ENCODE measurements at regions not wholly inside any gene's neighbourhood (a gene's known extent, or its start where the extent isn't known, plus 50 kb on each side); places are given as distances from the start of the nearest gene placed in this dataset.
"Not testable (repeated sequence)": the region's sequence is repeated elsewhere in the genome, so short reads cannot be mapped to it uniquely, and the experiment has no call there.

DNA sequence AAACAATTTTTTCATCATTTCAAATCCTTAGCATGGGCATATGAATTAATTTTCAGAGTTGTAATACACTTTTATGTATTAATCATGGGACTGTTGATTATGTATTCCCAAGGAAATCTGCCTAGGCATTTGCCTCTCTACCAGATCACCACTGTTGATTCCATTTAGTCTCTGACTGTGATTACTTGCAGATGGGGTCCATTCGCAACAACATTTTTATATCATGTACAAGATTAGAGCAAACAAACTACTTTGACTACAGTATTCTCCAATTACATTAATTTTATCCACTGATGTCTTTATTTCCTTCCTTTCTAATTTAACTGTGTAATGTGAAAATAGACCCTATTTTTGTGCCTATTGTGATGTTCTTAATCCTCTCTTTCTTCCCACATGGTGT is 831.4 kb upstream of the SLC35B3 start:
- intact Hi-C loops (cut with micrococcal nuclease): no loop called here
- H3K27me3 Mint-ChIP-seq (ENCODE audit: insufficient read depth): no peaks in the 10 kb centered on the region
- peaks cover 5% of the 10 kb centered on the region for H3K9me3 Mint-ChIP-seq
- no peak overlapping the region for H3K4me3 Mint-ChIP-seq
- no peak overlapping the region for H3K27ac Mint-ChIP-seq
- no peaks in the 10 kb centered on the region for H3K4me1 Mint-ChIP-seq (ENCODE audit: low read depth)
- no peaks in the 10 kb centered on the region for H3K36me3 Mint-ChIP-seq (ENCODE audit: low read depth)
- no peak for DNase-seq (ENCODE audit: low spot score)

GRCh38 chr6:9257215-9257614 is 821.9 kb upstream of the SLC35B3 start:
- Mint-ChIP-seq H3K9me3 (peaks cover 7% of the 10 kb centered on the region), H3K4me1 (ENCODE audit: low read depth) (no peaks in the 10 kb centered on the region), H3K27me3 (ENCODE audit: insufficient read depth) (no peaks in the 10 kb centered on the region), H3K36me3 (ENCODE audit: low read depth) (no peaks in the 10 kb centered on the region), H3K4me3 (no peak overlapping the region), H3K27ac (no peak overlapping the region)
- intact Hi-C loops (cut with micrococcal nuclease): no loop called here
- DNase-seq (ENCODE audit: low spot score): no peak

GRCh38 chr6:9254251-9254650 is 818.9 kb upstream of the SLC35B3 start:
- H3K9me3 Mint-ChIP-seq: no peaks in the 10 kb centered on the region
- H3K36me3 Mint-ChIP-seq (ENCODE audit: low read depth): no peaks in the 10 kb centered on the region
- H3K27ac Mint-ChIP-seq: no peak overlapping the region
- no peaks in the 10 kb centered on the region for H3K27me3 Mint-ChIP-seq (ENCODE audit: insufficient read depth)
- no peak overlapping the region for H3K4me3 Mint-ChIP-seq
- DNase-seq (ENCODE audit: low spot score): no peak
- H3K4me1 Mint-ChIP-seq (ENCODE audit: low read depth): no peaks in the 10 kb centered on the region
- intact Hi-C loops (cut with micrococcal nuclease): no loop called here

GRCh38 chr6:9252799-9253198 is 817.5 kb upstream of the SLC35B3 start:
- intact Hi-C loops (cut with micrococcal nuclease): no loop called here
- no peak overlapping the region for H3K4me3 Mint-ChIP-seq
- no peak for DNase-seq (ENCODE audit: low spot score)

GRCh38 chr6:9250852-9251251 is 815.5 kb upstream of the SLC35B3 start:
- no peak for DNase-seq (ENCODE audit: low spot score)
- Mint-ChIP-seq H3K36me3 (ENCODE audit: low read depth) (no peaks in the 10 kb centered on the region), H3K27me3 (ENCODE audit: insufficient read depth) (no peaks in the 10 kb centered on the region), H3K4me3 (no peak overlapping the region), H3K9me3 (no peaks in the 10 kb centered on the region), H3K27ac (no peak overlapping the region), H3K4me1 (ENCODE audit: low read depth) (no peaks in the 10 kb centered on the region)
- intact Hi-C loops (cut with micrococcal nuclease): no loop called here

More at GRCh38 chr6:9252799-9253198, 817.5 kb upstream of the SLC35B3 start:
- no peaks in the 10 kb centered on the region for H3K9me3 Mint-ChIP-seq
- no peaks in the 10 kb centered on the region for H3K27me3 Mint-ChIP-seq (ENCODE audit: insufficient read depth)
- no peaks in the 10 kb centered on the region for H3K36me3 Mint-ChIP-seq (ENCODE audit: low read depth)
- no peak overlapping the region for H3K27ac Mint-ChIP-seq
- no peaks in the 10 kb centered on the region for H3K4me1 Mint-ChIP-seq (ENCODE audit: low read depth)

GRCh38 chr6:9248133-9248532 is 812.8 kb upstream of the SLC35B3 start:
- Mint-ChIP-seq H3K4me3 (no peak overlapping the region), H3K4me1 (ENCODE audit: low read depth) (no peaks in the 10 kb centered on the region), H3K36me3 (ENCODE audit: low read depth) (no peaks in the 10 kb centered on the region), H3K27ac (no peak overlapping the region), H3K9me3 (no peaks in the 10 kb centered on the region), H3K27me3 (ENCODE audit: insufficient read depth) (no peaks in the 10 kb centered on the region)
- no peak for DNase-seq (ENCODE audit: low spot score)
- intact Hi-C loops (cut with micrococcal nuclease): no loop called here

- intact Hi-C loops (cut with micrococcal nuclease): no loop called here
- DNase-seq (ENCODE audit: low spot score): no peak
- no peaks in the 10 kb centered on the region for H3K4me1 Mint-ChIP-seq (ENCODE audit: low read depth)
- H3K27me3 Mint-ChIP-seq (ENCODE audit: insufficient read depth): no peaks in the 10 kb centered on the region
- no peaks in the 10 kb centered on the region for H3K36me3 Mint-ChIP-seq (ENCODE audit: low read depth)
- no peak overlapping the region for H3K4me3 Mint-ChIP-seq
- peaks cover 7% of the 10 kb centered on the region for H3K9me3 Mint-ChIP-seq
- H3K27ac Mint-ChIP-seq: no peak overlapping the region
Observed at GRCh38 chr6:9240861-9241260, 805.5 kb upstream of the SLC35B3 start.

DNA sequence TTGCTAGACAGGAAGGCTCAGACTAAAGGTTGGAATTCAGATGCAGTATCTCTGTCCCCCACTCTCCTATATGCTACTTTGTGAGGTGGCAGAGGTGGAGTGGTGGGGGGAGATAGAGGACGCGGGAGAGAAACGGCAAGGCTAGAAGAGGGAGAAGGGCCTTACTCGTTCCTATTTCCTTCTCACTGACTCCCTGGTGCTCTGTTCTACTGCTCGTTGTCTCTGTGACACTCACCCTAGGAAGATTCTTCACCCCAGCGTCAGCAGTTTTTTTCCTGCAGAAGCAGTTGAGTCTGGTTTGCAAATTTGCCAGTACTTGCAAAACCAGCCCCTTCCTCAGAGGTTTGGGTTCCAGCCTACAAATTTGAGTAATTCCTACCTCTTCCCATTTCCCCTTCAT is 801.1 kb upstream of the SLC35B3 start:
- H3K4me3 Mint-ChIP-seq: no peak overlapping the region
- intact Hi-C loops (cut with micrococcal nuclease): no loop called here
- H3K36me3 Mint-ChIP-seq (ENCODE audit: low read depth): no peaks in the 10 kb centered on the region
- H3K27me3 Mint-ChIP-seq (ENCODE audit: insufficient read depth): no peaks in the 10 kb centered on the region
- H3K4me1 Mint-ChIP-seq (ENCODE audit: low read depth): no peaks in the 10 kb centered on the region
- no peak overlapping the region for H3K27ac Mint-ChIP-seq
- DNase-seq (ENCODE audit: low spot score): no peak
- H3K9me3 Mint-ChIP-seq: peaks cover 4% of the 10 kb centered on the region

DNA sequence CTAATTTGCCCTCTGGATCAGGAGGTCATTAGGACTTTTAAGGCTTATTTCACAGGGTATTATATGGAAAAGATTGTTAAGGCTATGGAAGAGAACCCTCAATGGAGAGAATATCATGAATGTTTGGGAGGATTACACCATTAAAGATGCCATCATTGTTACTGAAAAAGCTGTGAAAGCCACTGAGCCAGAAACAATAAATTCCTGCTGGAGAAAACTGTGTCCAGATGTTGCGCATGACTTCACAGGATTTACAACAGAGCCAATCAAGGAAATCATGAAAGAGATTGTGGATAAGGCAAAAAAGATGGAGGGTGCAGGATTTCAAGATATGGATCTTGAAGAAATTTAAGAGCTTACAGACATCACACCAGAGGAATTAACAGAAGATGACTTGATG is 798.3 kb upstream of the SLC35B3 start:
- intact Hi-C loops (cut with micrococcal nuclease): no loop called here
- H3K4me1 Mint-ChIP-seq (ENCODE audit: low read depth): no peaks in the 10 kb centered on the region

DNA sequence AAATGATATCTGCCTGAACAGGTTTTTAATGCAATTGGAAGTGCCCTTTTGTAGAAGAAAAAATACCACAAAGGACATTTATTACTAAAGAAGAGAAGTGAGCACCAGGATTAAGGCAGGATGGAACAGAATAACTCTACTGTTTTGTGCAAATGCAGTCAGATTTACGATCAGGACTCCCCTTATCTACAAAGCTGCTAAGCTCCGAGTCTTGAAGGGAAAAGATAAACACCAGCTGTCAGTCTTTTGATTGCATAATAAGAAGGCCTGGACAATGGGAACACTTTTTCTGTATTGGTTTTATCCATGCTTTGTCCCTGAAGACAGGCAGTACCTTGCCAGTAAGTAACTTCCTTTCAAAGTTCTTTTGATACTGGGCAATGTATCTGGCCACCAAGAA is 797.9 kb upstream of the SLC35B3 start:
- no peaks in the 10 kb centered on the region for H3K4me1 Mint-ChIP-seq (ENCODE audit: low read depth)
- H3K27ac Mint-ChIP-seq: no peak overlapping the region
- H3K4me3 Mint-ChIP-seq: no peak overlapping the region
- DNase-seq (ENCODE audit: low spot score): no peak
- peaks cover 4% of the 10 kb centered on the region for H3K9me3 Mint-ChIP-seq
- no peaks in the 10 kb centered on the region for H3K27me3 Mint-ChIP-seq (ENCODE audit: insufficient read depth)
- intact Hi-C loops (cut with micrococcal nuclease): no loop called here
- H3K36me3 Mint-ChIP-seq (ENCODE audit: low read depth): no peaks in the 10 kb centered on the region

More for the DNA sequence above, 798.3 kb upstream of the SLC35B3 start:
- Mint-ChIP-seq H3K27me3 (ENCODE audit: insufficient read depth) (no peaks in the 10 kb centered on the region), H3K9me3 (peaks cover 4% of the 10 kb centered on the region), H3K27ac (no peak overlapping the region), H3K36me3 (ENCODE audit: low read depth) (no peaks in the 10 kb centered on the region), H3K4me3 (no peak overlapping the region)
- DNase-seq (ENCODE audit: low spot score): no peak

- Mint-ChIP-seq H3K27ac (no peak overlapping the region), H3K4me3 (no peak overlapping the region), H3K27me3 (ENCODE audit: insufficient read depth) (no peaks in the 10 kb centered on the region), H3K9me3 (peaks cover 16% of the 10 kb centered on the region), H3K4me1 (ENCODE audit: low read depth) (no peaks in the 10 kb centered on the region), H3K36me3 (ENCODE audit: low read depth) (no peaks in the 10 kb centered on the region)
- intact Hi-C loops (cut with micrococcal nuclease): no loop called here
- DNase-seq (ENCODE audit: low spot score): no peak
Observed at GRCh38 chr6:9225441-9225871, 790.1 kb upstream of the SLC35B3 start.

GRCh38 chr6:9224539-9224938 is 789.2 kb upstream of the SLC35B3 start:
- H3K4me3 Mint-ChIP-seq: no peak overlapping the region
- H3K4me1 Mint-ChIP-seq (ENCODE audit: low read depth): no peaks in the 10 kb centered on the region
- H3K36me3 Mint-ChIP-seq (ENCODE audit: low read depth): no peaks in the 10 kb centered on the region
- DNase-seq (ENCODE audit: low spot score): no peak
- peaks cover 16% of the 10 kb centered on the region for H3K9me3 Mint-ChIP-seq
- H3K27me3 Mint-ChIP-seq (ENCODE audit: insufficient read depth): no peaks in the 10 kb centered on the region
- H3K27ac Mint-ChIP-seq: no peak overlapping the region
- intact Hi-C loops (cut with micrococcal nuclease): no loop called here

GRCh38 chr6:9213717-9214116 is 778.4 kb upstream of the SLC35B3 start:
- H3K36me3 Mint-ChIP-seq (ENCODE audit: low read depth); intact Hi-C loops (cut with micrococcal nuclease); H3K27ac Mint-ChIP-seq; H3K27me3 Mint-ChIP-seq (ENCODE audit: insufficient read depth); DNase-seq (ENCODE audit: low spot score); H3K4me3 Mint-ChIP-seq; H3K4me1 Mint-ChIP-seq (ENCODE audit: low read depth): not testable (repeated sequence)
- peaks cover 13% of the 10 kb centered on the region for H3K9me3 Mint-ChIP-seq

DNA sequence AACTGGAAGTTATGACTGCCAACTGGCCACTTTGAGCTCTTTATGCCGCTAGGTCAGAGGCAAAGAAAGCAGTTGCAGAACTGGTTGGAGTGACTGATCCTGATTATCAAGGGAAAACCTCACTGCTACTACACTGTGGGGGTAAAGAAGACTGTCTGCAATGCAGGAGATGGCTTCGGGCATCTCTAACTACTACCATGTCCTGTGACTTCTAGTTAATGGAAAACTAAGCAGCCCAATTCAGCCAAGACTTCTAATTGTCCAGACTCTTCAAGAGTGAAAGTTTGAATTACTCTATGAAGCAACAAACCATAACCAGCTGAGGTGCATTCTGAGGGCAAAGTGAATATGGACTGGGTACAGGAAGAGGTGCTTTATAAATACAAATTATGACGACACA is 773.6 kb upstream of the SLC35B3 start:
- no peaks in the 10 kb centered on the region for H3K27me3 Mint-ChIP-seq (ENCODE audit: insufficient read depth)
- intact Hi-C loops (cut with micrococcal nuclease): no loop called here
- peaks cover 7% of the 10 kb centered on the region for H3K9me3 Mint-ChIP-seq
- H3K4me1 Mint-ChIP-seq (ENCODE audit: low read depth): no peaks in the 10 kb centered on the region
- no peak overlapping the region for H3K4me3 Mint-ChIP-seq
- no peaks in the 10 kb centered on the region for H3K36me3 Mint-ChIP-seq (ENCODE audit: low read depth)
- H3K27ac Mint-ChIP-seq: no peak overlapping the region
- DNase-seq (ENCODE audit: low spot score): no peak
